ENCODE measurements at regions not wholly inside any gene's neighbourhood (a gene's known extent, or its start where the extent isn't known, plus 50 kb on each side); places are given as distances from the start of the nearest gene placed in this dataset.

- H3K79me2 ChIP-seq (ENCODE audit: insufficient read depth, low read length): peaks cover 59% of the 10 kb centered on the region
Observed at GRCh38 chr15:93239591-93239990, 150.6 kb upstream of the RGMA start.

GRCh38 chr15:93238641-93239040, 149.6 kb upstream of the RGMA start:
- Histone ChIP-seq H3K79me2 (ENCODE audit: insufficient read depth, low read length) (peaks cover 62% of the 10 kb centered on the region), H3K4me2 (ENCODE audit: insufficient read depth, low read length) (no peak overlapping the region), H3K9me3 (ENCODE audit: insufficient read depth, low read length, severe bottlenecking) (no peaks in the 10 kb centered on the region), H4K20me1 (ENCODE audit: insufficient read depth, low read length) (no peaks in the 10 kb centered on the region), H3K27me3 (ENCODE audit: insufficient read depth, low read length, poor library complexity) (no peaks in the 10 kb centered on the region), H2AFZ (ENCODE audit: low read depth, low read length) (no peak overlapping the region), H3K9ac (ENCODE audit: low read depth, low read length) (no peak overlapping the region), H3K27ac (ENCODE audit: low read length) (no peak overlapping the region), H3K36me3 (ENCODE audit: insufficient read depth, low read length) (no peaks in the 10 kb centered on the region; the same call in 1 of the 2 replicates), H3K4me3 (ENCODE audit: low read depth in 1 of 2, low read length in 2 of 2) (no peak overlapping the region), H3K4me1 (ENCODE audit: insufficient read depth, low read length) (peaks cover 29% of the 10 kb centered on the region)
- TF ChIP-seq EZH2 (IDR thresholded peaks at IDR 0.05; ENCODE audit: borderline replicate concordance, low read depth, low read length, severe bottlenecking) (no peak), CTCF (IDR thresholded peaks at IDR 0.05; ENCODE audit: borderline replicate concordance, extremely low read depth, low read length, poor library complexity, severe bottlenecking) (no peak)
- ATAC-seq (ENCODE audit: insufficient read depth, low read depth) (no peak), DNase-seq (no peak)

More at GRCh38 chr15:93239591-93239990, 150.6 kb upstream of the RGMA start:
- no peak for TF ChIP-seq EZH2 (IDR thresholded peaks at IDR 0.05; ENCODE audit: borderline replicate concordance, low read depth, low read length, severe bottlenecking)
- no peak for TF ChIP-seq CTCF (IDR thresholded peaks at IDR 0.05; ENCODE audit: borderline replicate concordance, extremely low read depth, low read length, poor library complexity, severe bottlenecking)
- Histone ChIP-seq H3K4me2 (ENCODE audit: insufficient read depth, low read length) (no peak overlapping the region), H3K36me3 (ENCODE audit: insufficient read depth, low read length) (no peaks in the 10 kb centered on the region; the same call in 1 of the 2 replicates), H3K4me3 (ENCODE audit: low read depth in 1 of 2, low read length in 2 of 2) (no peak overlapping the region), H2AFZ (ENCODE audit: low read depth, low read length) (no peak overlapping the region), H3K27ac (ENCODE audit: low read length) (no peak overlapping the region), H3K9ac (ENCODE audit: low read depth, low read length) (no peak overlapping the region), H3K27me3 (ENCODE audit: insufficient read depth, low read length, poor library complexity) (no peaks in the 10 kb centered on the region), H3K4me1 (ENCODE audit: insufficient read depth, low read length) (peaks cover 21% of the 10 kb centered on the region), H3K9me3 (ENCODE audit: insufficient read depth, low read length, severe bottlenecking) (no peaks in the 10 kb centered on the region), H4K20me1 (ENCODE audit: insufficient read depth, low read length) (no peaks in the 10 kb centered on the region)
- no peak for ATAC-seq (ENCODE audit: insufficient read depth, low read depth)
- DNase-seq: no peak

DNA sequence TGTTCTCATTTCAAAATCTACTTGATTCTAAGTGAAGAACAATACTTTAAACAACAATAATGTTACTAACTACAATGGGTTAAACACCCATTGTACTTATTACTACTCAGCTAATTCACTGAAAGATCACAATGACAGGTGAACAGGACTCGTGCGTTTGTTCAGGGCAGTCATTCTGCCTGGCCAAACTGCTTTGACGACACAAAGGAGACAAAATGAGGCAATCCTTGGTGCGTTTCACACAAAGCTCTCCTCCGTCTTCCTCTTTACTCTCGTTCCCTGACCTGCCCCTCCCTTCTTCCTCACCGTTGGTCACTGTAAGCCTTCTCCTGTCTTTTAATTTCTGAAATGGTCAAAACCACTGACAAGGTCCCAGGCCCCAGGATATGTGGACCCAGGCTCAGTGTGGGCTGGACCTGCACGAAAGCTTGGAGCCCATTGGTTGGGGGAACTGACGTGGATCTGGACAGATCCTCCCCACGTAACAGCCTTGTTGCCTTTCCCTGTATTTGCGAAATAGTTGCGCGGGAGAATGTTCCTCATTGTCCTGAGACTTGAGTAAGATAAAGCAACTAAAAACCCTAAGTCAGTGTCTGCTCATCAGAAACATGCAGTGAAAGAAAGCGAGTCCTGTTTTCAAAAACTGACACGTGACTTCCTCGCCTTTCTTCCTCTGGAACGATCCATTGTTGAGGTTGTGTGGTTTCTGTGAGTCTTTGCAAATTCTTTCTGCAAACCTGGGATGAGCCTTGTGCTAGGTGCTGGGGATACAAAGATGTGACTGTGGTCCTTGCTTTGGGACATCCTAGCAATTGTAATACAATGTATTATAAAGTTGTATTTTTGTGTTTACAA, 147.1 kb upstream of the RGMA start:
- TF ChIP-seq EZH2 (IDR thresholded peaks at IDR 0.05; ENCODE audit: borderline replicate concordance, low read depth, low read length, severe bottlenecking) (no peak), CTCF (IDR thresholded peaks at IDR 0.05; ENCODE audit: borderline replicate concordance, extremely low read depth, low read length, poor library complexity, severe bottlenecking) (no peak)
- no peak for ATAC-seq (ENCODE audit: insufficient read depth, low read depth)

More for the DNA sequence above, 147.1 kb upstream of the RGMA start:
- peak; percentile 20 for DNase-seq
- Histone ChIP-seq H3K9me3 (ENCODE audit: insufficient read depth, low read length, severe bottlenecking) (no peaks in the 10 kb centered on the region), H3K27me3 (ENCODE audit: insufficient read depth, low read length, poor library complexity) (no peaks in the 10 kb centered on the region), H2AFZ (ENCODE audit: low read depth, low read length) (0 out of 2 replicates have a peak overlapping the region, but pooled peaks have one; percentile 5), H3K36me3 (ENCODE audit: insufficient read depth, low read length) (no peaks in the 10 kb centered on the region; the same call in 1 of the 2 replicates), H3K4me3 (ENCODE audit: low read depth in 1 of 2, low read length in 2 of 2) (no peak overlapping the region), H3K27ac (ENCODE audit: low read length) (peak overlapping the region; percentile 53), H3K4me1 (ENCODE audit: insufficient read depth, low read length) (peaks cover 53% of the 10 kb centered on the region), H3K79me2 (ENCODE audit: insufficient read depth, low read length) (peaks cover 61% of the 10 kb centered on the region), H4K20me1 (ENCODE audit: insufficient read depth, low read length) (no peaks in the 10 kb centered on the region), H3K4me2 (ENCODE audit: insufficient read depth, low read length) (peak overlapping the region; percentile 27; the same call in 1 of the 2 replicates), H3K9ac (ENCODE audit: low read depth, low read length) (no peak overlapping the region)
